GM12878 (cell line): ENCODE measurements at regions not wholly inside any gene's neighbourhood (a gene's known extent, or its start where the extent isn't known, plus 50 kb on each side); places are given as distances from the start of the nearest gene placed in this dataset.

ENCODE experiments used
- ATAC-seq: fragments of 200-7000 bp; cut with Tn5 transposase; 3 replicates; pipeline ENCODE4 v1.9.1; 2020; ENCODE audit warnings: mild to moderate bottlenecking, moderate library complexity
- BruUV-seq: library from RNA; stranded (reverse); fragments of 400-500 nt; replicated peaks from 2 replicates; lab custom pipeline; 2021; lab: Mats Ljungman, UMichigan
- CTCF ChIA-PET: fragments of 300-600 bp; sonication (Branson Sonifier 250); formaldehyde crosslinking; extraction: SDS; loops from one replicate; lab custom pipeline; 2021; ENCODE audit warnings: inconsistent platforms; lab: Yijun Ruan, JAX
- POLR2A ChIA-PET: fragments of 350-600 bp; formaldehyde crosslinking; extraction: SDS; loops from one replicate; lab custom pipeline; 2021; ENCODE audit warnings: inconsistent platforms; lab: Charles Lee
- RAD21 ChIA-PET: fragments of 300-600 bp; sonication (Branson Sonifier 250); formaldehyde crosslinking; loops from one replicate; lab custom pipeline; 2023; ENCODE audit warnings: antibody characterized with exemption; ENCODE audit not compliant: unreplicated experiment; lab: Charles Lee
- SMC1A ChIA-PET: fragments of 300-600 bp; sonication (Branson Sonifier 250); formaldehyde crosslinking; loops from one replicate; lab custom pipeline; 2023; ENCODE audit not compliant: unreplicated experiment, uncharacterized antibody; lab: Charles Lee
- DNase-seq: peaks from one replicate; pipeline ENCODE4 v3.0.0-alpha.2; 2011; ENCODE audit warnings: low read depth, low spot score
- FAIRE-seq: peaks from 3 replicates; lab custom pipeline; 2011; peaks lifted over from hg19 to GRCh38; lab: Jason Lieb, UNC
- H2AFZ ChIP-seq: 2 replicates; pipeline ENCODE4 v1.6.0; 2011; ENCODE audit warnings: low read depth, low read length, control low read depth; ENCODE audit not compliant: control insufficient read depth
- H3K27ac ChIP-seq: 2 replicates; pipeline ENCODE4 v1.5.1; 2011; ENCODE audit warnings: control low read depth; ENCODE audit not compliant: control insufficient read depth, insufficient read depth
- H3K27me3 ChIP-seq, 2 experiments: replicated peaks in 1 of 2; 2 replicates each; pipeline versions ENCODE4 v1.6.0 to v1.6.1; 2011; ENCODE audit warnings: low read length in 1 of 2; ENCODE audit not compliant: control insufficient read depth in 2 of 2, insufficient read depth in 2 of 2
- H3K36me3 ChIP-seq, 2 experiments: 2 replicates each; pipeline ENCODE4 v1.5.1; 2011; ENCODE audit warnings: low read length in 1 of 2; ENCODE audit not compliant: control insufficient read depth in 2 of 2, insufficient read depth in 2 of 2
- H3K4me1 ChIP-seq: 2 replicates; pipeline ENCODE4 v1.6.1; 2011; ENCODE audit warnings: mild to moderate bottlenecking, low read length, moderate library complexity, mixed read lengths; ENCODE audit not compliant: control insufficient read depth, insufficient read depth
- H3K4me2 ChIP-seq: 2 replicates; pipeline ENCODE4 v1.6.0; 2011; ENCODE audit warnings: control low read depth; ENCODE audit not compliant: control insufficient read depth, insufficient read depth
- H3K4me3 ChIP-seq: fragments of 200-600 bp; sonication (generic); 2 replicates; pipeline ENCODE4 v1.5.1; 2016
- H3K79me2 ChIP-seq: 2 replicates; pipeline ENCODE4 v1.6.0; 2011; ENCODE audit warnings: low read length; ENCODE audit not compliant: control insufficient read depth, insufficient read depth
- H3K9ac ChIP-seq: 2 replicates; pipeline ENCODE4 v1.8.0; 2011; ENCODE audit warnings: low read length, control low read depth, mixed read lengths; ENCODE audit not compliant: control insufficient read depth, insufficient read depth
- H3K9me3 ChIP-seq: replicated peaks from 3 replicates; pipeline ENCODE4 v1.5.1; 2011; ENCODE audit warnings: mild to moderate bottlenecking, low read length; ENCODE audit not compliant: control insufficient read depth, insufficient read depth
- H4K20me1 ChIP-seq: 2 replicates; pipeline ENCODE4 v1.6.0; 2011; ENCODE audit not compliant: control insufficient read depth, insufficient read depth
- ASH2L ChIP-seq: fragments of 300-600, 200-600 bp; sonication (generic); IDR thresholded peaks from 2 replicates; pipeline ENCODE4 v1.6.1; 2017; ENCODE audit warnings: low read depth, mild to moderate bottlenecking, borderline replicate concordance
- BHLHE40 ChIP-seq, 2 experiments: fragments of 450-650 bp in 1 of 2; IDR thresholded peaks; 2 replicates each; pipeline ENCODE4 v1.6.1; 2011 to 2017; ENCODE audit warnings: low read depth in 2 of 2, borderline replicate concordance in 1 of 2, improper control_type of control experiment in 1 of 2, low read length in 1 of 2, mild to moderate bottlenecking in 1 of 2
- ESRRA ChIP-seq: IDR thresholded peaks from 2 replicates; pipeline ENCODE4 v1.6.1; 2012; ENCODE audit warnings: mild to moderate bottlenecking, low read length, improper control_type of control experiment
- ETV6 ChIP-seq, 2 experiments: fragments of 450-650 bp in 1 of 2; IDR thresholded peaks in 1 of 2; conservative IDR thresholded peaks in 1 of 2; 2 replicates each; pipeline ENCODE4 v1.6.1; 2014; ENCODE audit warnings: antibody characterized with exemption in 1 of 2, borderline replicate concordance in 1 of 2, low read depth in 1 of 2, mild to moderate bottlenecking in 1 of 2, moderate library complexity in 1 of 2
- FOXM1 ChIP-seq: IDR thresholded peaks from 2 replicates; pipeline ENCODE4 v1.6.1; 2012; ENCODE audit warnings: low read depth, mild to moderate bottlenecking, inconsistent platforms, low read length, moderate library complexity
- PAX8 ChIP-seq: fragments of 450-650 bp; IDR thresholded peaks from 2 replicates; pipeline ENCODE4 v1.6.1; 2017; ENCODE audit warnings: mild to moderate bottlenecking, moderate library complexity
- RFX5 ChIP-seq: IDR thresholded peaks from 2 replicates; pipeline ENCODE4 v1.6.1; 2011; ENCODE audit warnings: low read depth, low read length, improper control_type of control experiment
- STAT1 ChIP-seq: fragments of 450-650 bp; conservative IDR thresholded peaks from 2 replicates; pipeline ENCODE4 v1.6.1; 2014; ENCODE audit warnings: antibody characterized with exemption, mild to moderate bottlenecking
- STAT3 ChIP-seq: IDR thresholded peaks from 2 replicates; pipeline ENCODE4 v1.6.1; 2011; ENCODE audit warnings: low read depth, low read length, improper control_type of control experiment
- ZNF207 ChIP-seq: fragments of 450-650 bp; IDR thresholded peaks from 2 replicates; pipeline ENCODE4 v1.6.1; 2014; ENCODE audit warnings: antibody characterized with exemption, mild to moderate bottlenecking, borderline replicate concordance
- in situ Hi-C: fragments of 300-500 bp; cut with MboI; formaldehyde crosslinking; loops from 9 replicates; pipeline ENCODE4 v1.14.3; 2018; ENCODE audit warnings: mixed read lengths
- intact Hi-C: fragments of 100-400 bp; cut with micrococcal nuclease; formaldehyde crosslinking; loops from one replicate; pipeline ENCODE4 v1.14.2; 2022; ENCODE audit not compliant: unreplicated experiment
- TF ChIP-seq, protein P1 (sequence below): IDR thresholded peaks from 2 replicates; pipeline ENCODE4 v1.6.1; 2011; ENCODE audit warnings: low read depth, low read length, improper control_type of control experiment, borderline replicate concordance
- TF ChIP-seq, protein P2 (sequence below): IDR thresholded peaks from 2 replicates; pipeline ENCODE4 v1.6.1; 2012; ENCODE audit warnings: improper control_type of control experiment, low read depth, low read length; ENCODE audit not compliant: insufficient replicate concordance
- TF ChIP-seq, protein P3 (sequence below): fragments of 450-650 bp; IDR thresholded peaks from 2 replicates; pipeline ENCODE4 v1.6.1; 2017; ENCODE audit warnings: mild to moderate bottlenecking

DNA sequence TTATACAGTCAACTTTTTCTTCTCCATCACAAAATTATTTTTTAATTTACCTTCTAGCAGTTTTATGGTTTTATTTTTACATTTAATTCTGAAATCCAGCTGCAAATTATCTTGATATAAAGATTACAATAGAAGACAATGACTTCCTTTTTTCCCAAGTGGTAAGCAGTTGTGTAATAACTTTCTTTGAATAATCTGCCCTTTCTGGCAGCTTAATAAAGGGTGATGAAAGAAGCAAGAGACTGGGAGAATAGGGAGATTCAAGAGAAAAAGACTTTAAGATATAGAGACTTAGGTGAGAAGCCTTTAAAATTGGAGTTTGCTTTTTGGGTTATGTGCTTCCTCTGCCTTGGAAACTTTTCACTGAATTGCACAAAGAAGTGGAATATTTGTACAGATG, 100.4 kb upstream of the FREM1 start:
- no peak for ATAC-seq
- TF ChIP-seq RFX5: no peak
- no peak for TF ChIP-seq PAX8
- TF ChIP-seq ASH2L: no peak
- TF ChIP-seq, protein P1, sequence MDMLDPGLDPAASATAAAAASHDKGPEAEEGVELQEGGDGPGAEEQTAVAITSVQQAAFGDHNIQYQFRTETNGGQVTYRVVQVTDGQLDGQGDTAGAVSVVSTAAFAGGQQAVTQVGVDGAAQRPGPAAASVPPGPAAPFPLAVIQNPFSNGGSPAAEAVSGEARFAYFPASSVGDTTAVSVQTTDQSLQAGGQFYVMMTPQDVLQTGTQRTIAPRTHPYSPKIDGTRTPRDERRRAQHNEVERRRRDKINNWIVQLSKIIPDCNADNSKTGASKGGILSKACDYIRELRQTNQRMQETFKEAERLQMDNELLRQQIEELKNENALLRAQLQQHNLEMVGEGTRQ: no peak
- TF ChIP-seq FOXM1: no peak
- TF ChIP-seq STAT3: no peak
- TF ChIP-seq BHLHE40 (IDR thresholded peaks at IDR 0.05; ENCODE audit: borderline replicate concordance in 1 of 2, low read depth in 2 of 2, low read length in 1 of 2): no peak
- TF ChIP-seq ETV6 (conservative IDR thresholded peaks at IDR 0.05 in 1 of 2, IDR thresholded peaks at IDR 0.05 in 1 of 2; ENCODE audit: borderline replicate concordance in 1 of 2, low read depth in 1 of 2): no peak
- TF ChIP-seq ESRRA: no peak
- TF ChIP-seq, protein P2, sequence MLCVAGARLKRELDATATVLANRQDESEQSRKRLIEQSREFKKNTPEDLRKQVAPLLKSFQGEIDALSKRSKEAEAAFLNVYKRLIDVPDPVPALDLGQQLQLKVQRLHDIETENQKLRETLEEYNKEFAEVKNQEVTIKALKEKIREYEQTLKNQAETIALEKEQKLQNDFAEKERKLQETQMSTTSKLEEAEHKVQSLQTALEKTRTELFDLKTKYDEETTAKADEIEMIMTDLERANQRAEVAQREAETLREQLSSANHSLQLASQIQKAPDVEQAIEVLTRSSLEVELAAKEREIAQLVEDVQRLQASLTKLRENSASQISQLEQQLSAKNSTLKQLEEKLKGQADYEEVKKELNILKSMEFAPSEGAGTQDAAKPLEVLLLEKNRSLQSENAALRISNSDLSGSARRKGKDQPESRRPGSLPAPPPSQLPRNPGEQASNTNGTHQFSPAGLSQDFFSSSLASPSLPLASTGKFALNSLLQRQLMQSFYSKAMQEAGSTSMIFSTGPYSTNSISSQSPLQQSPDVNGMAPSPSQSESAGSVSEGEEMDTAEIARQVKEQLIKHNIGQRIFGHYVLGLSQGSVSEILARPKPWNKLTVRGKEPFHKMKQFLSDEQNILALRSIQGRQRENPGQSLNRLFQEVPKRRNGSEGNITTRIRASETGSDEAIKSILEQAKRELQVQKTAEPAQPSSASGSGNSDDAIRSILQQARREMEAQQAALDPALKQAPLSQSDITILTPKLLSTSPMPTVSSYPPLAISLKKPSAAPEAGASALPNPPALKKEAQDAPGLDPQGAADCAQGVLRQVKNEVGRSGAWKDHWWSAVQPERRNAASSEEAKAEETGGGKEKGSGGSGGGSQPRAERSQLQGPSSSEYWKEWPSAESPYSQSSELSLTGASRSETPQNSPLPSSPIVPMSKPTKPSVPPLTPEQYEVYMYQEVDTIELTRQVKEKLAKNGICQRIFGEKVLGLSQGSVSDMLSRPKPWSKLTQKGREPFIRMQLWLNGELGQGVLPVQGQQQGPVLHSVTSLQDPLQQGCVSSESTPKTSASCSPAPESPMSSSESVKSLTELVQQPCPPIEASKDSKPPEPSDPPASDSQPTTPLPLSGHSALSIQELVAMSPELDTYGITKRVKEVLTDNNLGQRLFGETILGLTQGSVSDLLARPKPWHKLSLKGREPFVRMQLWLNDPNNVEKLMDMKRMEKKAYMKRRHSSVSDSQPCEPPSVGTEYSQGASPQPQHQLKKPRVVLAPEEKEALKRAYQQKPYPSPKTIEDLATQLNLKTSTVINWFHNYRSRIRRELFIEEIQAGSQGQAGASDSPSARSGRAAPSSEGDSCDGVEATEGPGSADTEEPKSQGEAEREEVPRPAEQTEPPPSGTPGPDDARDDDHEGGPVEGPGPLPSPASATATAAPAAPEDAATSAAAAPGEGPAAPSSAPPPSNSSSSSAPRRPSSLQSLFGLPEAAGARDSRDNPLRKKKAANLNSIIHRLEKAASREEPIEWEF: no peak
- no peak for TF ChIP-seq ZNF207
- TF ChIP-seq STAT1: no peak
- TF ChIP-seq, protein P3, sequence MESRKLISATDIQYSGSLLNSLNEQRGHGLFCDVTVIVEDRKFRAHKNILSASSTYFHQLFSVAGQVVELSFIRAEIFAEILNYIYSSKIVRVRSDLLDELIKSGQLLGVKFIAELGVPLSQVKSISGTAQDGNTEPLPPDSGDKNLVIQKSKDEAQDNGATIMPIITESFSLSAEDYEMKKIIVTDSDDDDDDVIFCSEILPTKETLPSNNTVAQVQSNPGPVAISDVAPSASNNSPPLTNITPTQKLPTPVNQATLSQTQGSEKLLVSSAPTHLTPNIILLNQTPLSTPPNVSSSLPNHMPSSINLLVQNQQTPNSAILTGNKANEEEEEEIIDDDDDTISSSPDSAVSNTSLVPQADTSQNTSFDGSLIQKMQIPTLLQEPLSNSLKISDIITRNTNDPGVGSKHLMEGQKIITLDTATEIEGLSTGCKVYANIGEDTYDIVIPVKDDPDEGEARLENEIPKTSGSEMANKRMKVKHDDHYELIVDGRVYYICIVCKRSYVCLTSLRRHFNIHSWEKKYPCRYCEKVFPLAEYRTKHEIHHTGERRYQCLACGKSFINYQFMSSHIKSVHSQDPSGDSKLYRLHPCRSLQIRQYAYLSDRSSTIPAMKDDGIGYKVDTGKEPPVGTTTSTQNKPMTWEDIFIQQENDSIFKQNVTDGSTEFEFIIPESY: no peak
- ChIA-PET RAD21 (no interaction called here), SMC1A (no interaction called here), CTCF (no interaction called here), POLR2A (no interaction called here)
- Histone ChIP-seq H3K9ac (no peak overlapping the region), H3K9me3 (no peaks in the 10 kb centered on the region), H3K4me2 (no peak overlapping the region), H2AFZ (no peak overlapping the region), H3K79me2 (no peaks in the 10 kb centered on the region), H3K36me3 (no peaks in the 10 kb centered on the region), H3K27ac (no peak overlapping the region), H3K4me1 (no peaks in the 10 kb centered on the region), H3K27me3 (no peaks in the 10 kb centered on the region), H3K4me3 (no peak overlapping the region), H4K20me1 (no peaks in the 10 kb centered on the region)
- intact Hi-C loops: no loop called here
- in situ Hi-C loops: no loop called here
- DNase-seq: no peak
- BruUV-seq: no TSS peak
- no peak for FAIRE-seq
